H9 (cell line): ENCODE measurements at regions not wholly inside any gene's neighbourhood (a gene's known extent, or its start where the extent isn't known, plus 50 kb on each side); places are given as distances from the start of the nearest gene placed in this dataset.

Experiments
- DNase-seq: peaks from one replicate; pipeline ENCODE4 v3.0.0-alpha.2; 2017
- H2AFZ ChIP-seq: one replicate; pipeline ENCODE4 v1.6.1; 2013; ENCODE audit warnings: mild to moderate bottlenecking, low read length, control low read depth, moderate library complexity
- H2AK5ac ChIP-seq: 2 replicates; pipeline ENCODE4 v1.6.1; 2013; ENCODE audit warnings: low read length, control low read depth, mixed read lengths; ENCODE audit not compliant: insufficient read length
- H2BK120ac ChIP-seq: one replicate; pipeline ENCODE4 v1.6.1; 2013; ENCODE audit warnings: low read depth, mild to moderate bottlenecking, low read length, control low read depth, inconsistent platforms; ENCODE audit not compliant: poor library complexity, severe bottlenecking
- H2BK12ac ChIP-seq: 2 replicates; pipeline ENCODE4 v1.6.1; 2013; ENCODE audit warnings: low read length, control low read depth, mixed read lengths, low read depth; ENCODE audit not compliant: insufficient read length
- H2BK15ac ChIP-seq: 2 replicates; pipeline ENCODE4 v1.6.1; 2013; ENCODE audit warnings: low read depth, low read length, control low read depth
- H2BK20ac ChIP-seq: one replicate; pipeline ENCODE4 v1.6.1; 2013; ENCODE audit warnings: low read depth, mild to moderate bottlenecking, low read length, control low read depth, inconsistent platforms; ENCODE audit not compliant: poor library complexity, severe bottlenecking
- H2BK5ac ChIP-seq: 2 replicates; pipeline ENCODE4 v1.6.1; 2013; ENCODE audit warnings: low read length, control low read depth, mixed read lengths; ENCODE audit not compliant: insufficient read length
- H3K14ac ChIP-seq: 2 replicates; pipeline ENCODE4 v1.6.1; 2013; ENCODE audit warnings: low read length, control low read depth; ENCODE audit not compliant: insufficient read depth
- H3K18ac ChIP-seq: 2 replicates; pipeline ENCODE4 v1.6.1; 2013; ENCODE audit warnings: low read depth, mild to moderate bottlenecking, mixed read lengths, low read length, control low read depth; ENCODE audit not compliant: insufficient read length
- H3K23ac ChIP-seq: 2 replicates; pipeline ENCODE4 v1.6.1; 2013; ENCODE audit warnings: low read length, control low read depth, mixed read lengths, low read depth; ENCODE audit not compliant: insufficient read length
- H3K23me2 ChIP-seq: 2 replicates; pipeline ENCODE4 v1.6.1; 2013; ENCODE audit warnings: low read depth, mild to moderate bottlenecking, mixed read lengths, low read length, control low read depth; ENCODE audit not compliant: insufficient read length, poor library complexity, severe bottlenecking
- H3K27ac ChIP-seq: 2 replicates; pipeline ENCODE4 v1.5.1; 2013; ENCODE audit warnings: low read length, control low read depth, mixed read lengths, low read depth; ENCODE audit not compliant: insufficient read length
- H3K27me3 ChIP-seq: 2 replicates; pipeline ENCODE4 v1.6.1; 2013; ENCODE audit warnings: low read length, control low read depth, inconsistent platforms; ENCODE audit not compliant: insufficient read depth
- H3K4ac ChIP-seq: 2 replicates; pipeline ENCODE4 v1.6.1; 2013; ENCODE audit warnings: low read depth, mild to moderate bottlenecking, control low read depth, inconsistent platforms, low read length, moderate library complexity
- H3K4me1 ChIP-seq: 2 replicates; pipeline ENCODE4 v1.6.1; 2013; ENCODE audit warnings: low read length, control low read depth, inconsistent platforms; ENCODE audit not compliant: insufficient read depth
- H3K4me2 ChIP-seq: 2 replicates; pipeline ENCODE4 v1.6.1; 2013; ENCODE audit warnings: low read length, control low read depth, mixed read lengths; ENCODE audit not compliant: insufficient read length, insufficient read depth
- H3K56ac ChIP-seq: 2 replicates; pipeline ENCODE4 v1.6.1; 2013; ENCODE audit warnings: low read depth, mild to moderate bottlenecking, mixed read lengths, low read length, control low read depth; ENCODE audit not compliant: insufficient read length
- H3K79me1 ChIP-seq: 2 replicates; pipeline ENCODE4 v1.6.1; 2013; ENCODE audit warnings: low read depth, mild to moderate bottlenecking, moderate library complexity, low read length, control low read depth, inconsistent platforms; ENCODE audit not compliant: insufficient read depth, poor library complexity, severe bottlenecking
- H3K79me2 ChIP-seq: 2 replicates; pipeline ENCODE4 v1.6.1; 2013; ENCODE audit warnings: low read length, control low read depth, inconsistent platforms; ENCODE audit not compliant: insufficient read depth
- H3K9ac ChIP-seq: 2 replicates; pipeline ENCODE4 v1.6.1; 2013; ENCODE audit warnings: low read length, control low read depth, mixed read lengths; ENCODE audit not compliant: insufficient read length; ENCODE audit errors: extremely low read depth
- H3K9me3 ChIP-seq: one replicate; pipeline ENCODE4 v1.6.1; 2013; ENCODE audit warnings: low read depth, low read length, inconsistent platforms; ENCODE audit not compliant: control insufficient read depth
- H3T11ph ChIP-seq: one replicate; pipeline ENCODE4 v1.6.1; 2013; ENCODE audit warnings: mild to moderate bottlenecking, low read length, control low read depth, inconsistent platforms
- H4K20me1 ChIP-seq: one replicate; pipeline ENCODE4 v1.6.1; 2013; ENCODE audit not compliant: control insufficient read depth, insufficient read length, insufficient read depth
- H4K5ac ChIP-seq: 2 replicates; pipeline ENCODE4 v1.6.1; 2013; ENCODE audit warnings: low read depth, mild to moderate bottlenecking, mixed read lengths, low read length, control low read depth; ENCODE audit not compliant: insufficient read length
- H4K8ac ChIP-seq: replicated peaks from 2 replicates; pipeline ENCODE4 v1.6.1; 2013; ENCODE audit warnings: low read length, control low read depth, mixed read lengths, low read depth; ENCODE audit not compliant: insufficient read length
- H4K91ac ChIP-seq: 2 replicates; pipeline ENCODE4 v1.6.1; 2013; ENCODE audit warnings: low read depth, mild to moderate bottlenecking, moderate library complexity, mixed read lengths, low read length, control low read depth; ENCODE audit not compliant: insufficient read length
- H3K27ac Mint-ChIP-seq, 3 experiments: 2 replicates in 2 of 3; 3 replicates in 1 of 3; pipeline ENCODE4 v1.8.0; 2020 to 2021; ENCODE audit warnings: mixed read lengths in 3 of 3, mild to moderate bottlenecking in 1 of 3, moderate library complexity in 1 of 3
- H3K27me3 Mint-ChIP-seq: 2 replicates; pipeline ENCODE4 v1.8.0; 2021; ENCODE audit warnings: low read depth, mild to moderate bottlenecking, moderate library complexity, mixed read lengths
- H3K36me3 Mint-ChIP-seq, 3 experiments: 2 replicates in 2 of 3; 3 replicates in 1 of 3; pipeline ENCODE4 v1.8.0; 2020 to 2021; ENCODE audit warnings: low read depth in 3 of 3, mixed read lengths in 3 of 3; ENCODE audit not compliant: insufficient read depth in 1 of 3
- H3K4me1 Mint-ChIP-seq, 2 experiments: 2 replicates each; pipeline ENCODE4 v1.8.0; 2020; ENCODE audit warnings: mixed read lengths in 2 of 2
- H3K4me3 Mint-ChIP-seq, 2 experiments: 2 replicates in 1 of 2; 3 replicates in 1 of 2; pipeline ENCODE4 v1.8.0; 2020 to 2021; ENCODE audit warnings: mild to moderate bottlenecking in 2 of 2, mixed read lengths in 2 of 2, moderate library complexity in 1 of 2
- H3K9me3 Mint-ChIP-seq, 2 experiments: 2 replicates in 1 of 2; 3 replicates in 1 of 2; pipeline ENCODE4 v1.8.0; 2020; ENCODE audit warnings: mild to moderate bottlenecking in 2 of 2, mixed read lengths in 2 of 2, moderate library complexity in 1 of 2
- CTCF ChIP-seq: fragments of 200-600 bp; sonication (generic); conservative IDR thresholded peaks from 3 replicates; pipeline ENCODE4 v1.8.0; 2021; ENCODE audit warnings: antibody characterized with exemption, mild to moderate bottlenecking
- WGBS: extraction: QIAGEN DNeasy Blood & Tissue Kit; methylation state at CpG from one replicate; pipeline ENCODE4 v1.1.7; 2013; ENCODE audit warnings: missing lambda C conversion rate, low lambda C conversion rate, mixed read lengths; ENCODE audit not compliant: insufficient read length; ENCODE audit errors: extremely low coverage; 5-methylcytosine and 5-hydroxymethylcytosine counted together

- H3K9me3 Mint-ChIP-seq = no peaks in the 10 kb centered on the region; a peak in 1 of 5 replicates
- H3K23me2 ChIP-seq = no peaks in the 10 kb centered on the region
- H3K4ac ChIP-seq = no peak overlapping the region
- no peak overlapping the region for H2BK120ac ChIP-seq
- no peaks in the 10 kb centered on the region for H3K79me1 ChIP-seq
- H3K4me2 ChIP-seq = no peak overlapping the region
- no CpG with 5 or more reads among the region's 4 CpGs for whole genome bisulfite sequencing
- H4K91ac ChIP-seq = no peak overlapping the region
- no peak overlapping the region for H3K56ac ChIP-seq
- no peak for TF ChIP-seq CTCF
- no peak overlapping the region for H2BK20ac ChIP-seq
- no peak for DNase-seq
- H2BK15ac ChIP-seq = no peak overlapping the region
- peaks cover 12 to 24% of the 10 kb centered on the region in 2 experiments for H3K4me1 Mint-ChIP-seq
- H3K27me3 ChIP-seq = no peaks in the 10 kb centered on the region
- no peak overlapping the region for H4K8ac ChIP-seq
- no peak overlapping the region for H2AFZ ChIP-seq
- H3K4me3 Mint-ChIP-seq = no peak overlapping the region
- no peak overlapping the region for H3K27ac Mint-ChIP-seq
- H2BK5ac ChIP-seq = no peak overlapping the region
- H3K14ac ChIP-seq = no peak overlapping the region
- no peak overlapping the region for H3K18ac ChIP-seq
- no peaks in the 10 kb centered on the region for H3K36me3 Mint-ChIP-seq
- no peak overlapping the region for H2BK12ac ChIP-seq
- no peak overlapping the region for H4K5ac ChIP-seq
- H3T11ph ChIP-seq = no peak overlapping the region
- no peak overlapping the region for H2AK5ac ChIP-seq
- H3K27ac ChIP-seq = no peak overlapping the region
- H3K23ac ChIP-seq = no peak overlapping the region
- no peaks in the 10 kb centered on the region for H4K20me1 ChIP-seq
- no peaks in the 10 kb centered on the region; the same call in 1 of the 2 replicates for H3K4me1 ChIP-seq
- no peak overlapping the region for H3K9ac ChIP-seq
- no peaks in the 10 kb centered on the region for H3K27me3 Mint-ChIP-seq
- no peaks in the 10 kb centered on the region for H3K79me2 ChIP-seq
- H3K9me3 ChIP-seq = no peaks in the 10 kb centered on the region
Observed at GRCh38 chr4:12897954-12898353, 586.2 kb downstream of the RAB28 start.
